ENCODE measurements at regions not wholly inside any gene's neighbourhood (a gene's known extent, or its start where the extent isn't known, plus 50 kb on each side); places are given as distances from the start of the nearest gene placed in this dataset.

DNA sequence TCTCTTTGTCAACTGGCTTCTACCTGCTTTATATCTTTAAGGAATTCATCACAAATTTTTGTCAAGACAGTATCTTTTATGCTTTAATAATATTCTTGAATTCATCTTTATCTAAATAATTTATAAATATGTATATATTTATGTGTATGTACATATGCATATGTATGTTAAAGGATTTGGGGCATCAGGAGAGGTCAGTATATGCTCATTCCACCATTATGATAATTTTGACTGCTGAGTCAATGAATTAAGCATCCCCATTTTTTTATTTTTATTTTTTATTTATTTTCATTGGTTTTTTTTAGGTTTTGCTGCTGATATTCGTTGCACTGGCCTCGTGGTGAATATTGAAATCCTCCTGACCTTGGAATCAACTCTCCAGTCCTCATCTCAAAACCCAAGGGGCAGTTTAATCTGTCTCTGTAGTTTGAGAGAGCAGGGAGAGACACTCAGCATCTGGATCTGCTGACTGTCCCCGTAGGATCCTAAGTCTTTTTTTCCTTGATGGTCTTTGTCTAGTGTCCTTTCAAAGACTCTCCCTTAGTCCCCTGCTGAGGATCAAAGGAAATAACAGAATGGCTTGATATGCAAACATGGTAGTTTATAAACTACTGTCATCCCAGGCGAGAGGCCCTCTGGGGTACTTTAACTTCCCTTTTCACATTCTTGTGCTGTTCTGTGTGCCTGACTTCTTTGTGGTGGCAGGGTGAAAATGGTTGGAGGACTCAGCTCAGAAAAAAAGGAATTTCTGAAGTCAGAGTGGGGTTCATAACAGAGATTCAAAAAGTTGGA is 218.7 kb downstream of the DIO2 start:
- no peak for TF ChIP-seq ZNF565 (CRISPR knock-in tag; conservative IDR thresholded peaks at IDR 0.05; ENCODE audit: low read depth)
- no peak for TF ChIP-seq ZNF70 (CRISPR knock-in tag; IDR thresholded peaks at IDR 0.05)
- TF ChIP-seq PPARA (CRISPR knock-in tag; IDR thresholded peaks at IDR 0.05; ENCODE audit: borderline replicate concordance), result no peak
- TF ChIP-seq ZFP30 (CRISPR knock-in tag; IDR thresholded peaks at IDR 0.05), result no peak
- no peak for TF ChIP-seq BACH2 (CRISPR knock-in tag; IDR thresholded peaks at IDR 0.05; ENCODE audit: borderline replicate concordance)
- TF ChIP-seq, protein P1, sequence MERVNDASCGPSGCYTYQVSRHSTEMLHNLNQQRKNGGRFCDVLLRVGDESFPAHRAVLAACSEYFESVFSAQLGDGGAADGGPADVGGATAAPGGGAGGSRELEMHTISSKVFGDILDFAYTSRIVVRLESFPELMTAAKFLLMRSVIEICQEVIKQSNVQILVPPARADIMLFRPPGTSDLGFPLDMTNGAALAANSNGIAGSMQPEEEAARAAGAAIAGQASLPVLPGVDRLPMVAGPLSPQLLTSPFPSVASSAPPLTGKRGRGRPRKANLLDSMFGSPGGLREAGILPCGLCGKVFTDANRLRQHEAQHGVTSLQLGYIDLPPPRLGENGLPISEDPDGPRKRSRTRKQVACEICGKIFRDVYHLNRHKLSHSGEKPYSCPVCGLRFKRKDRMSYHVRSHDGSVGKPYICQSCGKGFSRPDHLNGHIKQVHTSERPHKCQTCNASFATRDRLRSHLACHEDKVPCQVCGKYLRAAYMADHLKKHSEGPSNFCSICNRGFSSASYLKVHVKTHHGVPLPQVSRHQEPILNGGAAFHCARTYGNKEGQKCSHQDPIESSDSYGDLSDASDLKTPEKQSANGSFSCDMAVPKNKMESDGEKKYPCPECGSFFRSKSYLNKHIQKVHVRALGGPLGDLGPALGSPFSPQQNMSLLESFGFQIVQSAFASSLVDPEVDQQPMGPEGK (CRISPR knock-in tag; IDR thresholded peaks at IDR 0.05; ENCODE audit: borderline replicate concordance), result no peak
- no peak for TF ChIP-seq ARNTL (CRISPR knock-in tag; IDR thresholded peaks at IDR 0.05; ENCODE audit: borderline replicate concordance, low read depth)
- no peak for TF ChIP-seq SNAI2 (CRISPR knock-in tag; IDR thresholded peaks at IDR 0.05)
- no peak for TF ChIP-seq ESRRG (CRISPR knock-in tag; IDR thresholded peaks at IDR 0.05)
- TF ChIP-seq ZFP3 (CRISPR knock-in tag; IDR thresholded peaks at IDR 0.05), result no peak
- no peak for TF ChIP-seq ZC3H10 (CRISPR knock-in tag; IDR thresholded peaks at IDR 0.05)
- TF ChIP-seq ISL1 (CRISPR knock-in tag; IDR thresholded peaks at IDR 0.05), result no peak
- no peak for TF ChIP-seq OSR1 (CRISPR knock-in tag; IDR thresholded peaks at IDR 0.05)
- no peak for TF ChIP-seq TOX (CRISPR knock-in tag; IDR thresholded peaks at IDR 0.05; ENCODE audit: borderline replicate concordance)
